Mesothelial cell of epicardium (in vitro differentiated cells): ENCODE measurements at regions not wholly inside any gene's neighbourhood (a gene's known extent, or its start where the extent isn't known, plus 50 kb on each side); places are given as distances from the start of the nearest gene placed in this dataset.

Experiments
- DNase-seq, 2 experiments: peaks; one replicate each; pipeline ENCODE4 v3.0.0; 2021; ENCODE audit warnings: low spot score in 2 of 2; ENCODE audit not compliant: unreplicated experiment in 2 of 2
- H3K27ac Mint-ChIP-seq: 2 replicates; pipeline ENCODE4 v1.8.0; 2021; ENCODE audit warnings: mixed read lengths
- H3K27me3 Mint-ChIP-seq: 2 replicates; pipeline ENCODE4 v1.8.0; 2021; ENCODE audit warnings: low read depth, mixed read lengths
- H3K36me3 Mint-ChIP-seq: 2 replicates; pipeline ENCODE4 v1.8.0; 2021; ENCODE audit warnings: mixed read lengths
- H3K4me1 Mint-ChIP-seq: 2 replicates; pipeline ENCODE4 v1.8.0; 2021; ENCODE audit warnings: mixed read lengths
- H3K4me3 Mint-ChIP-seq: 2 replicates; pipeline ENCODE4 v1.8.0; 2021; ENCODE audit warnings: mild to moderate bottlenecking, moderate library complexity, mixed read lengths
- H3K9me3 Mint-ChIP-seq: 2 replicates; pipeline ENCODE4 v1.8.0; 2021; ENCODE audit warnings: mixed read lengths
- TF ChIP-seq, protein P1 (sequence below): fragments of 200-600 bp; sonication (generic); IDR thresholded peaks from one replicate; pipeline ENCODE4 v1.5.0; 2021; ENCODE audit warnings: antibody characterized with exemption; ENCODE audit not compliant: unreplicated experiment

DNA sequence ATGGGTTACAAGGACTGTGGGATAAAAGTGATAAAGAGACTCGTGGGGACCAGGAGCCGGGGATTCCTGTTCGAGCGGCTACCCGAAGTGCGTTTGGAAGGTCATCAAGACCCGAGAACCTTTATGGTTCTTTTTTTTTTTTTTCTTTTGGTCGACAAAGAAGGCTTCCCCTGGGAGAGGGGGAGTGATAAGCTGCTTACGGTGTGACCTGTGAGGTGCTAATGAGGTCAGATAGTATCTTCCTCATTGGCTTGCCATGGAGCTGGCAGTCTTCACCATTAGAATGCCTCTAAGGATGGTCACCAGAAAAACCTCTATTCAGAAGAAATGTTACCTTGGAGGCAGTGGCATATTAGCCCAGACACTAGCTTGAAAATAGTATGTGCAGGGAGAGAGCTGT lies 92.3 kb upstream of the STEAP4 start:
- no peaks in the 10 kb centered on the region for H3K36me3 Mint-ChIP-seq
- TF ChIP-seq, protein P1, sequence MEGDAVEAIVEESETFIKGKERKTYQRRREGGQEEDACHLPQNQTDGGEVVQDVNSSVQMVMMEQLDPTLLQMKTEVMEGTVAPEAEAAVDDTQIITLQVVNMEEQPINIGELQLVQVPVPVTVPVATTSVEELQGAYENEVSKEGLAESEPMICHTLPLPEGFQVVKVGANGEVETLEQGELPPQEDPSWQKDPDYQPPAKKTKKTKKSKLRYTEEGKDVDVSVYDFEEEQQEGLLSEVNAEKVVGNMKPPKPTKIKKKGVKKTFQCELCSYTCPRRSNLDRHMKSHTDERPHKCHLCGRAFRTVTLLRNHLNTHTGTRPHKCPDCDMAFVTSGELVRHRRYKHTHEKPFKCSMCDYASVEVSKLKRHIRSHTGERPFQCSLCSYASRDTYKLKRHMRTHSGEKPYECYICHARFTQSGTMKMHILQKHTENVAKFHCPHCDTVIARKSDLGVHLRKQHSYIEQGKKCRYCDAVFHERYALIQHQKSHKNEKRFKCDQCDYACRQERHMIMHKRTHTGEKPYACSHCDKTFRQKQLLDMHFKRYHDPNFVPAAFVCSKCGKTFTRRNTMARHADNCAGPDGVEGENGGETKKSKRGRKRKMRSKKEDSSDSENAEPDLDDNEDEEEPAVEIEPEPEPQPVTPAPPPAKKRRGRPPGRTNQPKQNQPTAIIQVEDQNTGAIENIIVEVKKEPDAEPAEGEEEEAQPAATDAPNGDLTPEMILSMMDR, result no peak
- no peak overlapping the region for H3K27ac Mint-ChIP-seq
- peaks cover 4% of the 10 kb centered on the region for H3K4me1 Mint-ChIP-seq
- H3K4me3 Mint-ChIP-seq, result no peak overlapping the region
- no peak for DNase-seq
- H3K9me3 Mint-ChIP-seq, result no peaks in the 10 kb centered on the region
- no peaks in the 10 kb centered on the region for H3K27me3 Mint-ChIP-seq

DNA sequence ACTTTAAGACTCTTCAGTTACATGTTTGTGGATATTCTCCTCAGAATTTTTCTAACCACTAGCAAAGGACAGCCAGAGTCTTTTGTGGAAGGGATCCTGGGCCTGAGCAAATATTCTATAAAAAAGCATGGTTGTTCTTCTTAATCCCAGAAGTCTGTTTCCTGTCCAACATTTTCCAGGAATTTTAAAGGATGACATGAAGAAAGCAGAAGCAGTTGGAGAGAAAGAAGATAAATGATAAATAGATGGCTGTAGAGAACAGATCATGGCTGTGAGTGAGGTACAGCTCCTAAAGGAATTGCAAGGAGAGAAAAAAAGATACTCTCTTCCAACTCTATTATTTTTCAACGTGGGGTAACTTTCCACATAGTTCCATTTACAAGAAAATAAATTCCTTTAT lies 91.8 kb upstream of the STEAP4 start:
- peaks cover 4% of the 10 kb centered on the region for H3K4me1 Mint-ChIP-seq
- no peaks in the 10 kb centered on the region for H3K36me3 Mint-ChIP-seq
- TF ChIP-seq, protein P1, result no peak
- H3K27me3 Mint-ChIP-seq, result no peaks in the 10 kb centered on the region
- no peak overlapping the region for H3K4me3 Mint-ChIP-seq
- H3K9me3 Mint-ChIP-seq, result no peaks in the 10 kb centered on the region
- H3K27ac Mint-ChIP-seq, result peak overlapping the region; percentile 13
- no peak for DNase-seq

DNA sequence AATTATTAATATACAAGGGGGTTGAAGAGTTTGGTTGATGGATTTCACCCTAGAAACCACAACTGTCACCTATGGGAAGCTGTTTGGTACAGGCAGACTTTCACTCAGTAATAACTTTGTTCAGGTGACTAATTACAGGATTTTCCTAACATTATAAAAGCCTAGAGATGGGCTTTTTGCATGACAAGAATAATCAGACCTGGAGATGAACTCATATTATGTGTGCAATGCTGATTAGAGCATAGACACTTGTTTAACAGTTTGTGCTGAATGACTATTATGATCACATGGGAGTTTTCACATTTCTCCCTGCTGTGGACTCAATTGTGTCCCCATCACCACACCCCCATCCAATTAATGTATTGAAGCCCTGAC lies 90.2 kb upstream of the STEAP4 start:
- Mint-ChIP-seq H3K9me3 (no peaks in the 10 kb centered on the region), H3K4me3 (no peak overlapping the region), H3K36me3 (no peaks in the 10 kb centered on the region), H3K27ac (no peak overlapping the region), H3K27me3 (no peaks in the 10 kb centered on the region), H3K4me1 (peaks cover 4% of the 10 kb centered on the region)
- TF ChIP-seq, protein P1, result no peak
- DNase-seq, result no peak

DNA sequence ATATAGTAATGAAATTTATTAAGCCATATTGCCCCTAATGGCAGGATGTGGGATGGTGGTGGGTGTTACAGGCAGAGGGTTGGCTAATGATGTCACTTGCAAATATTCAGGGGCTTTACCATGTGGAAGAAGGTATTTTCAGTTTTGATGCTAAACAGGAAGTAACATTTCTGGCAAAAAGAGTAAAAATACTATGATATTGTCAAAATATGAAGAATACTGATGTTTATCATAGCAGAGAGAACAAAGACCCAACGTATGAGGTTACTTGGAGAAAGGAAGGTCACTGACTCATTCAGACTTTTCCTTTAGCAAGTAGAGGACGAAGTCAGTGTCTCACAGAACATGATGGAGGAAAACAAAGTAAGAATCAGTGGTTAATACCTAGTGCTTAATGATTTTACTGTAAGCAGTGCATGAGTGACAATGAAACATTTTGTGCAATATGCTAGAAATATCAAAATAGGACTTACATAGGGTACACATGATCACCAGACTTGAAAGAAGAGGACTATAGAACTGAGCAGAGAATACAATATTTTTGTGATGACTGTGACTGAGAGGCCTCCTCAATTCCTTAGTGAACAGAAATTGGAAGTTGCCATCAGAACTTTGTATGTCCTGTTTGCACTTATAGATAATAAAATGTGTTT lies 89.7 kb upstream of the STEAP4 start:
- peaks cover 4% of the 10 kb centered on the region for H3K4me1 Mint-ChIP-seq
- no peak overlapping the region for H3K27ac Mint-ChIP-seq
- no peak for DNase-seq
- TF ChIP-seq, protein P1, result no peak
- no peaks in the 10 kb centered on the region for H3K9me3 Mint-ChIP-seq
- no peaks in the 10 kb centered on the region for H3K36me3 Mint-ChIP-seq
- H3K27me3 Mint-ChIP-seq, result no peaks in the 10 kb centered on the region
- no peak overlapping the region for H3K4me3 Mint-ChIP-seq

DNA sequence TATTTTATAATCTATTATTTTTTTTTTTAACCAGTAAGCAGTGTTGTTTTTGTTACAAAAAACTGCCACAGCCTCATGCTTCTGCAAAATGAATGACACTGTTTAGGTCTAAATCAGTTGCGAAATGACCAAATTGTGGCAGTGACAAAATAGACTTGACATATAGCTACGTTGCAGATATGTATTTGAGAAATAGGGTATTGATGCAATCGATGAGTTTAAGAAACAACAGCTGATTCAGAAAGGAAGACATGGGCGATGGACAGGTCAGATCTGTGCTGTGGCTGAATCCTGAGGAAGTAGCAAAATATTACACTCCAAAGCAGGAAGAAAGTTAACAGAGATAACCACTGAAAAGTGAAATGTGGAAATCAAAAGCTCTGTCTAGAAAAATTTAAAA lies 89.0 kb upstream of the STEAP4 start:
- H3K4me1 Mint-ChIP-seq, result peaks cover 4% of the 10 kb centered on the region
- no peak for DNase-seq
- no peaks in the 10 kb centered on the region for H3K27me3 Mint-ChIP-seq
- H3K36me3 Mint-ChIP-seq, result no peaks in the 10 kb centered on the region
- TF ChIP-seq, protein P1, result no peak
- no peak overlapping the region for H3K4me3 Mint-ChIP-seq
- no peaks in the 10 kb centered on the region for H3K9me3 Mint-ChIP-seq
- H3K27ac Mint-ChIP-seq, result no peak overlapping the region

DNA sequence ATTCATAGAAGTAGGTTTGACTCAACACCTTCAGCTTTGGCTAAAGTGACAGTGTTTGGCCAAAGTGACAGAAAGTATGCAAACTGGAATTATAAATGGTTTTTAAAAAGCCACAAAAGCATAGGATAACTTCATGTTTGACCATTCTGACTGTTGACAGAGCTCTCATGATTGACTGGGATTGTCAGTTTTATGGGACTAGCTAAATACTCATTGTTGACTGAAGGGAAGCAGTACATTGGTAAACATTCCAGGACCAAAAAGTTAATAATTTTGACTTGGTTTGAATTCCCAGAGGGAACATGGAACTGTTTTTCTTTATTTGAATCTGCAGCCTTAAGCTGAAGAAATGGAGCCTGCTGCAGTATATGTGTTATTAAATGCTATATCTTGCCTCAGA lies 84.6 kb upstream of the STEAP4 start:
- no peak overlapping the region for H3K4me3 Mint-ChIP-seq
- no peak for DNase-seq
- H3K27ac Mint-ChIP-seq, result no peak overlapping the region
- H3K36me3 Mint-ChIP-seq, result no peaks in the 10 kb centered on the region
- H3K4me1 Mint-ChIP-seq, result no peaks in the 10 kb centered on the region
- TF ChIP-seq, protein P1, result no peak
- H3K9me3 Mint-ChIP-seq, result no peaks in the 10 kb centered on the region
- no peaks in the 10 kb centered on the region for H3K27me3 Mint-ChIP-seq
